Astrocyte (in vitro differentiated cells and primary cell): ENCODE measurements at regions not wholly inside any gene's neighbourhood (a gene's known extent, or its start where the extent isn't known, plus 50 kb on each side); places are given as distances from the start of the nearest gene placed in this dataset.

Source experiments
- DNase-seq: peaks from one replicate; pipeline ENCODE4 v3.0.0-alpha.2; 2010; ENCODE audit warnings: low read depth
- FAIRE-seq: peaks from 2 replicates; lab custom pipeline; 2011; peaks lifted over from hg19 to GRCh38; lab: Jason Lieb, UNC
- H2AFZ ChIP-seq: 2 replicates; pipeline ENCODE4 v1.6.0; 2012; ENCODE audit warnings: low read depth, low read length, inconsistent platforms
- H3K27ac ChIP-seq: 2 replicates; pipeline ENCODE4 v1.5.1; 2011; ENCODE audit warnings: low read depth, low read length, inconsistent platforms
- H3K27me3 ChIP-seq: 2 replicates; pipeline ENCODE4 v1.6.0; 2011; ENCODE audit warnings: low read length, inconsistent platforms; ENCODE audit not compliant: insufficient read depth
- H3K36me3 ChIP-seq: 2 replicates; pipeline ENCODE4 v1.5.1; 2011; ENCODE audit warnings: low read length, inconsistent platforms; ENCODE audit not compliant: insufficient read depth
- H3K4me1 ChIP-seq: 2 replicates; pipeline ENCODE4 v1.5.1; 2011; ENCODE audit warnings: low read length, inconsistent platforms; ENCODE audit not compliant: insufficient read depth
- H3K4me2 ChIP-seq: 2 replicates; pipeline ENCODE4 v1.6.0; 2012; ENCODE audit warnings: low read length, inconsistent platforms
- H3K4me3 ChIP-seq: 2 replicates; pipeline ENCODE4 v1.5.1; 2011; ENCODE audit warnings: low read depth, mild to moderate bottlenecking, low read length, inconsistent platforms; ENCODE audit not compliant: insufficient read depth
- H3K79me2 ChIP-seq: 2 replicates; pipeline ENCODE4 v1.6.0; 2012; ENCODE audit warnings: mild to moderate bottlenecking, low read length, inconsistent platforms; ENCODE audit not compliant: insufficient read depth
- H3K9ac ChIP-seq: 2 replicates; pipeline ENCODE4 v1.6.0; 2012; ENCODE audit warnings: mild to moderate bottlenecking, low read length, inconsistent platforms
- H3K9me3 ChIP-seq: 2 replicates; pipeline ENCODE4 v1.5.1; 2012; ENCODE audit warnings: low read depth, mild to moderate bottlenecking, low read length, inconsistent platforms; ENCODE audit not compliant: insufficient read depth
- H4K20me1 ChIP-seq: 2 replicates; pipeline ENCODE4 v1.6.0; 2012; ENCODE audit warnings: low read length, inconsistent platforms; ENCODE audit not compliant: insufficient read depth
- H3K27ac Mint-ChIP-seq: one replicate; pipeline ENCODE4 v1.8.0; 2021; ENCODE audit warnings: mild to moderate bottlenecking, mixed read lengths; ENCODE audit not compliant: unreplicated experiment
- H3K27me3 Mint-ChIP-seq: one replicate; pipeline ENCODE4 v1.8.0; 2021; ENCODE audit warnings: low read depth, mixed read lengths; ENCODE audit not compliant: unreplicated experiment
- H3K36me3 Mint-ChIP-seq: one replicate; pipeline ENCODE4 v1.8.0; 2021; ENCODE audit warnings: low read depth, mixed read lengths; ENCODE audit not compliant: unreplicated experiment
- H3K4me1 Mint-ChIP-seq: one replicate; pipeline ENCODE4 v1.8.0; 2021; ENCODE audit warnings: low read depth, mixed read lengths; ENCODE audit not compliant: unreplicated experiment
- H3K4me3 Mint-ChIP-seq: one replicate; pipeline ENCODE4 v1.8.0; 2021; ENCODE audit warnings: mild to moderate bottlenecking, moderate library complexity, mixed read lengths; ENCODE audit not compliant: unreplicated experiment
- H3K9me3 Mint-ChIP-seq: one replicate; pipeline ENCODE4 v1.8.0; 2021; ENCODE audit warnings: mild to moderate bottlenecking, mixed read lengths; ENCODE audit not compliant: unreplicated experiment
- CTCF ChIP-seq: IDR thresholded peaks from 2 replicates; pipeline ENCODE4 v1.5.1; 2011; ENCODE audit warnings: low read depth, mild to moderate bottlenecking, inconsistent platforms, low read length, moderate library complexity; ENCODE audit not compliant: insufficient read depth
- EZH2 ChIP-seq: IDR thresholded peaks from 2 replicates; pipeline ENCODE4 v1.6.1; 2012; ENCODE audit warnings: mild to moderate bottlenecking, low read length, inconsistent platforms; ENCODE audit not compliant: insufficient read depth

DNA sequence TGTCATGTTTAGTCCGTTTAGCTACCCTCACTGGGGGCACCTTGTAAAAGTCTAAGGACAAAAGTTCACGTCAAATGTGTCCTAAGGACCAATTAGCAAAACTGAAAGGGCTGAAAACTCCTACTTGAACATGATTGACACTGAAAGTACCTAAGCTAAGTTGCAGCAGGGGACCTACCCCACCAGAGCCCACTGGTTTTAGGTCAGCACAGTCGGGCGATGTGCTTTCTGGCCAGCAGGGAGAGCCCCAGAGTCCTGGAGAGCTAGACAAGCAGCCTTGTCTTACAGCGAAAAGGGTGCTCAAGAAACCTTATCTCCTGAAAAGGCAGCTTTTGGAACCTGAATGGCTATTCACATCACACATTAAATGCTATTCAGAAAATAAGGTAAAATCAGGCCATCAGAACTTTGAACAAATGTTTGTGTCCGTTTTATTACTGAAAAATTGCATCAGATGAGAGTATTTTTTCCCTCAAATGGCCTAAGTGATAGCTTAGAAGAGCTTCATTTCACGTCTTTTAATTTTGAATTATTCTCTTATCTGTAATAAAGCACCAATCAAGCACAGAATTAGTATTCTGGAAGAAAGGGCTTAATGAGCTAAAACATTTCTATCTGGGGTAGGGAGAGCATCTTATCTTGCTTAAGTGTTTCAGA is 52.2 kb upstream of the MKI67 start:
- no peaks in the 10 kb centered on the region for H3K27me3 Mint-ChIP-seq
- H2AFZ ChIP-seq, result no peak overlapping the region
- no peaks in the 10 kb centered on the region for H3K36me3 ChIP-seq
- H3K4me1 ChIP-seq, result no peaks in the 10 kb centered on the region
- FAIRE-seq (no peak), DNase-seq (no peak)
- peaks cover 20% of the 10 kb centered on the region for H3K9me3 Mint-ChIP-seq
- H3K9ac ChIP-seq, result no peak overlapping the region
- no peak overlapping the region for H3K27ac ChIP-seq
- no peaks in the 10 kb centered on the region for H3K36me3 Mint-ChIP-seq
- no peaks in the 10 kb centered on the region for H3K4me1 Mint-ChIP-seq
- H3K4me2 ChIP-seq, result no peak overlapping the region
- H3K4me3 ChIP-seq, result no peak overlapping the region
- H4K20me1 ChIP-seq, result no peaks in the 10 kb centered on the region
- TF ChIP-seq EZH2 (no peak), CTCF (peak; percentile 3)
- no peak overlapping the region for H3K4me3 Mint-ChIP-seq
- H3K27ac Mint-ChIP-seq, result no peak overlapping the region
- no peaks in the 10 kb centered on the region for H3K27me3 ChIP-seq
- no peaks in the 10 kb centered on the region for H3K79me2 ChIP-seq
- H3K9me3 ChIP-seq, result peaks cover 3% of the 10 kb centered on the region

DNA sequence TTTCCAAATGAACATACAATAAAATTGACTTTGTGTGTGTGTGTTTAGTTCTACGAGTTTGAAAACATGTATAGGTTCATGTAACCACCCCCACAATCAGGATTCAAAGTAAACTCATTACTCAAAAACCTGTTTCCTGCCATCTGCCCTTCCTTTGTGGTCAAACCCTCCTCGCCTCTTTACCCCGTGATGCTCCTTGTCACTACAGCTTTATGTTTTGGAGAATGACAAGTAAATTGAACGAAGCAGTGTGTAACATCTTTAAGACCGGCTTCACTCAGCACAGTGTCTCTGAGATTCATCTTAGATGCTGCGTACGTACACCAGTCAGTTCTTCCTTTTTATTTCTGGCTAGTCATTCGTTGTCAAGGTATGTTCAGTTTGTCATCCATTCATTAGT is 54.6 kb upstream of the MKI67 start:
- H3K27me3 Mint-ChIP-seq, result peaks cover 10% of the 10 kb centered on the region
- H3K4me3 Mint-ChIP-seq, result no peak overlapping the region
- no peaks in the 10 kb centered on the region for H3K79me2 ChIP-seq
- H3K4me1 ChIP-seq, result no peaks in the 10 kb centered on the region
- no peaks in the 10 kb centered on the region for H3K9me3 ChIP-seq
- H3K36me3 Mint-ChIP-seq, result no peaks in the 10 kb centered on the region
- no peaks in the 10 kb centered on the region for H3K27me3 ChIP-seq
- H3K4me3 ChIP-seq, result no peak overlapping the region
- no peaks in the 10 kb centered on the region for H3K36me3 ChIP-seq
- no peaks in the 10 kb centered on the region for H4K20me1 ChIP-seq
- no peak overlapping the region for H3K27ac Mint-ChIP-seq
- H3K9me3 Mint-ChIP-seq, result peaks cover 4% of the 10 kb centered on the region
- no peak overlapping the region for H2AFZ ChIP-seq
- no peak for DNase-seq
- no peak for TF ChIP-seq CTCF
- TF ChIP-seq EZH2, result no peak
- FAIRE-seq, result no peak
- H3K4me1 Mint-ChIP-seq, result no peaks in the 10 kb centered on the region
- no peak overlapping the region for H3K27ac ChIP-seq
- H3K9ac ChIP-seq, result no peak overlapping the region
- no peak overlapping the region for H3K4me2 ChIP-seq

DNA sequence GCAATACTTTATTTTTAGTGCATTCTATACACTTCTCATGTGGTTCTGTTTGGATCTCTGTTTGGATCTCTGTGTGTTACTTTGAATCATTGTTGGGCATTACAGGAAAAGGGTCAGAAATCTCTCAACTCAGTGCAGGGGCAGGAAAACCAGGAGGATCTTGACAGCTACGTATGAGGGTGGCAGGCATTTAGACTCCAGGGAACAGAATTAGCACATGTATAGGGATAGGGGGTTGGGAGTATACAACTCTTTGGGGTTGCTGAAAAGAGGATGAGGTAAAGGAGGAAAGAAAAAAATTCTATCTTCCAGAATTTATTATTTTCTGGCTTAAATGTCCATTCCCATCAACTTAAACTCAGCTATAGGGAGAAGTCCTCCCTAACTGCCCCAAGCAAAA is 59.4 kb upstream of the MKI67 start:
- TF ChIP-seq EZH2, result no peak
- TF ChIP-seq CTCF, result no peak
- no peaks in the 10 kb centered on the region for H3K36me3 ChIP-seq
- Mint-ChIP-seq H3K4me3 (no peak overlapping the region), H3K4me1 (no peaks in the 10 kb centered on the region), H3K9me3 (peaks cover 4% of the 10 kb centered on the region), H3K36me3 (no peaks in the 10 kb centered on the region), H3K27ac (no peak overlapping the region), H3K27me3 (peaks cover 29% of the 10 kb centered on the region)
- H3K79me2 ChIP-seq, result no peaks in the 10 kb centered on the region
- no peaks in the 10 kb centered on the region for H3K4me1 ChIP-seq
- no peaks in the 10 kb centered on the region for H4K20me1 ChIP-seq
- no peak overlapping the region for H2AFZ ChIP-seq
- H3K9ac ChIP-seq, result no peak overlapping the region
- H3K4me3 ChIP-seq, result no peak overlapping the region
- H3K27ac ChIP-seq, result no peak overlapping the region
- no peak overlapping the region for H3K4me2 ChIP-seq
- no peaks in the 10 kb centered on the region for H3K9me3 ChIP-seq
- H3K27me3 ChIP-seq, result no peaks in the 10 kb centered on the region
- DNase-seq (no peak), FAIRE-seq (no peak)
